Breast epithelium (tissue), 3 donors: ENCODE measurements at regions not wholly inside any gene's neighbourhood (a gene's known extent, or its start where the extent isn't known, plus 50 kb on each side); places are given as distances from the start of the nearest gene placed in this dataset.

ENCODE experiments used
- CTCF ChIP-seq, 3 donors: fragments of 450-650 bp; IDR thresholded peaks; one replicate each; pipeline ENCODE4 v1.5.1; 2016 to 2017; ENCODE audit warnings: antibody characterized with exemption in 3 of 3, mild to moderate bottlenecking in 3 of 3, moderate library complexity in 3 of 3
- POLR2A ChIP-seq: fragments of 450-650 bp; IDR thresholded peaks from one replicate; pipeline ENCODE4 v1.6.1; 2016; ENCODE audit warnings: antibody characterized with exemption, mild to moderate bottlenecking, moderate library complexity
- POLR2AphosphoS5 ChIP-seq, 3 donors: sonication (generic); formaldehyde crosslinking; IDR thresholded peaks; one replicate each; pipeline ENCODE4 v1.6.1; 2017; ENCODE audit warnings: antibody characterized with exemption in 3 of 3

- no peak for TF ChIP-seq POLR2A
- TF ChIP-seq CTCF (IDR thresholded peaks at IDR 0.05), result no peak
- no peak for TF ChIP-seq POLR2AphosphoS5 (IDR thresholded peaks at IDR 0.05)
Observed at GRCh38 chr18:67742525-67742924, 226.0 kb upstream of the DSEL start.
